Chondrocyte (in vitro differentiated cells): ENCODE measurements at regions not wholly inside any gene's neighbourhood (a gene's known extent, or its start where the extent isn't known, plus 50 kb on each side); places are given as distances from the start of the nearest gene placed in this dataset.
A peak's percentile ranks its signal among the peaks of the same experiment; 100 is the strongest.

Experiments
- DNase-seq: peaks from one replicate; pipeline ENCODE4 v3.0.0; 2021; ENCODE audit warnings: mixed read lengths, low spot score
- H3K27ac Mint-ChIP-seq: one replicate; pipeline ENCODE4 v1.8.0; 2021; ENCODE audit warnings: mild to moderate bottlenecking, moderate library complexity, mixed read lengths; ENCODE audit not compliant: unreplicated experiment
- H3K27me3 Mint-ChIP-seq: 2 replicates; pipeline ENCODE4 v1.8.0; 2021; ENCODE audit warnings: low read depth, mixed read lengths
- H3K36me3 Mint-ChIP-seq: 2 replicates; pipeline ENCODE4 v1.8.0; 2021; ENCODE audit warnings: low read depth, mixed read lengths
- H3K4me1 Mint-ChIP-seq: 2 replicates; pipeline ENCODE4 v1.8.0; 2021; ENCODE audit warnings: low read depth, mild to moderate bottlenecking, mixed read lengths
- H3K4me3 Mint-ChIP-seq: one replicate; pipeline ENCODE4 v1.8.0; 2021; ENCODE audit warnings: mild to moderate bottlenecking, moderate library complexity, mixed read lengths; ENCODE audit not compliant: unreplicated experiment
- H3K9me3 Mint-ChIP-seq: 2 replicates; pipeline ENCODE4 v1.8.0; 2021; ENCODE audit warnings: low read depth, mixed read lengths
- CTCF ChIP-seq: fragments of 200-600 bp; sonication (generic); IDR thresholded peaks from 2 replicates; pipeline ENCODE4 v1.5.0; 2021; ENCODE audit warnings: antibody characterized with exemption, mild to moderate bottlenecking, moderate library complexity

DNA sequence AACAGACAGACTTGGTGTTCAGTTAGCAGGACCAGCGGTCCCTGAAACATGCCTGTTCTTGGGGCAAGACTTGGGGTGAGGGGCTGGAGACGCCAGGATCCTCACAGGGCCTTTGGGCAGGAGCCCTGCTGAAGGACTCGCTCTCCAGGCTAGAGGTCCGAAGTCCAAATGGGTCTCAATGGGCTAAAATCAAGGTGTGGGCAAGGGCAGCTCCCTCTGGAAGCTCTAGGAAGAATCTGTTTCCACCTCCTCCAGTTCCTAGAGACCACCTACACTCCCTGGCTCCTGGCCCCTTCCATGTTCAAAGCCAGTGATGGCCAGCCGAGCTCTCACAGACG, 111.3 kb downstream of the TUBA3C start:
- Mint-ChIP-seq H3K27me3 (no peaks in the 10 kb centered on the region), H3K9me3 (peaks cover 32% of the 10 kb centered on the region), H3K36me3 (peaks cover 2% of the 10 kb centered on the region), H3K4me1 (no peaks in the 10 kb centered on the region), H3K4me3 (no peak overlapping the region), H3K27ac (no peak overlapping the region)
- peak; percentile 49 for DNase-seq
- no peak for TF ChIP-seq CTCF

DNA sequence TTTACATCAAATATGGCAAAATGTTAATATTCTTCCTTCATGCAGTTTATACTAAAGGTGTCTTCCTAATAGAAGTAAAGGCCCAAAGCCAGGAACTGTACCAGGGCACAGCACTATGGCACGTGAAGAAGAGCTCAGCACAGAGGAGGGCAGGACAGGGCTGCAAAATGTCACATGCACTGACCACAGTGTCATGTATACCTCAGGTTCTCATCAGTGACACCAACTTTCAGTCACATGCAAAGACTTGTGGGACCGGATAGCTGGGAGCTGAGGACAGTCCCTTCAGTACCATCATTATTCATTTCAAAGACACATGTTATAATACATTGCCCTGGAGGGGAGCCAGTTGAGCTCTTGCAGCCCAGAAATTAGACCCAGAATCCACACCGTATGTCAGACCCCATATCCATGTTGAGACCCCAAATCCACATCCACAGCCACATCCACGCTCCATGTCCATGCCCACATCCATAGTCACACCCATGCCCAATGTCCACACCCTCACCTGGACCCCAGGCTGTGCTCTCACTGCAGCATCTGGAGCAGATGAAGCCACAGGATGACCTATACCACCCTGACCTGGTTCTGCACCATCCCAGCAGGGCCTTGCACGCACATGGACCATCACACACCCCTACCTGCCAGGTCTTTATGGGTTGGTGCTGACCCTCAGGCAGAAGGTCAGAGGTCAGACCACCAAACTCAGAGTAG, 111.8 kb downstream of the TUBA3C start:
- peaks cover 2% of the 10 kb centered on the region for H3K36me3 Mint-ChIP-seq
- H3K27me3 Mint-ChIP-seq = no peaks in the 10 kb centered on the region
- no peaks in the 10 kb centered on the region for H3K4me1 Mint-ChIP-seq
- DNase-seq = peak; percentile 61
- H3K4me3 Mint-ChIP-seq = no peak overlapping the region
- peaks cover 34% of the 10 kb centered on the region for H3K9me3 Mint-ChIP-seq
- TF ChIP-seq CTCF = no peak
- no peak overlapping the region for H3K27ac Mint-ChIP-seq

- peaks cover 3% of the 10 kb centered on the region for H3K36me3 Mint-ChIP-seq
- H3K4me1 Mint-ChIP-seq = no peaks in the 10 kb centered on the region
- no peak for TF ChIP-seq CTCF
- H3K9me3 Mint-ChIP-seq = peaks cover 39% of the 10 kb centered on the region
- H3K27ac Mint-ChIP-seq = no peak overlapping the region
- DNase-seq = peak; percentile 22
- no peaks in the 10 kb centered on the region for H3K27me3 Mint-ChIP-seq
- H3K4me3 Mint-ChIP-seq = no peak overlapping the region
Observed at GRCh38 chr13:19068691-19069090, 112.9 kb downstream of the TUBA3C start.

DNA sequence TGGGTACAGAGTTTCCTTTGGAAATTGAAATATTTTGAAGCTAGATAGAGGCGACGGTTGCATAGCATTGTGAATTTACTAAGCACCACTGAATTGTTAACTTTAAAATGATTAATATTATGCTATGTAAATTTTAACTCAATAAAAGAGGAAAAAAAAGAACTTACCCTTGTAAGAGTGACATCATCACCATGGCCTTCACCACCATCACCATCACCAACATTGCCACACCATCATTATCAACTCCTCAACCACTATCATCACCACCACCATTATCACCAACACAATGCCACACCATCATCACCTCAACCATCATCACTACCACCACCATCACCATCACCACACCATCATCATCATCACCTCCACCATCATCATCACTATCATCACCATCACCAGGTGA, 113.9 kb downstream of the TUBA3C start:
- TF ChIP-seq CTCF = no peak
- Mint-ChIP-seq H3K36me3 (peaks cover 3% of the 10 kb centered on the region), H3K4me1 (no peaks in the 10 kb centered on the region), H3K4me3 (no peak overlapping the region), H3K27me3 (no peaks in the 10 kb centered on the region), H3K27ac (no peak overlapping the region), H3K9me3 (peaks cover 36% of the 10 kb centered on the region)
- DNase-seq = no peak

DNA sequence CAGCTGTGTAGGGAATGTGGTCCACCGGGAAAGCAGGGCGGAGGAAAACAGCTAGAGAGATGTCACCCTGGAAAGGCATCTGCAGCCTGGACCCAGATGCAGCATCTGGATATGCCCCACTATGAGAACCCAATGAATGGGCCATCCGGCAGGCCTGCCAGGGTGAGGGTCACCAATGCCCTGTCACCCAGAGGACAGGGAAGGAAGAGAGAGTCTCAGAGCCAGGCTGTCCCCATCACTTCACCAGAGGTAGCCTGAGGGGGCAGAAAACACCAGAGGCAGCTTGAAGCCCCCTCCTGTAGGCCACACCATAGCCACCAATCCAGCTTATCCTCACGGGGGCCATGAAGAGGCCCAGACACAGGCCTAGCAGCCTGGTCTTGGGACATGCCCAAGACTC, 118.8 kb downstream of the TUBA3C start:
- Mint-ChIP-seq H3K9me3 (peaks cover 39% of the 10 kb centered on the region), H3K4me1 (no peaks in the 10 kb centered on the region), H3K36me3 (peaks cover 3% of the 10 kb centered on the region), H3K27ac (no peak overlapping the region), H3K27me3 (no peaks in the 10 kb centered on the region), H3K4me3 (no peak overlapping the region)
- no peak for DNase-seq
- no peak for TF ChIP-seq CTCF
